Fibroblast of skin of right quadriceps (primary cell): ENCODE measurements at regions not wholly inside any gene's neighbourhood (a gene's known extent, or its start where the extent isn't known, plus 50 kb on each side); places are given as distances from the start of the nearest gene placed in this dataset.
"Not testable (repeated sequence)": the region's sequence is repeated elsewhere in the genome, so short reads cannot be mapped to it uniquely, and the experiment has no call there.

Source experiments
- DNase-seq: peaks from one replicate; pipeline ENCODE4 v3.0.0-alpha.2; 2013

- no peak for DNase-seq
These were observed 1898.9 kb downstream of the OLFM4 start for GRCh38 chr13:54927538-54927937.

DNA sequence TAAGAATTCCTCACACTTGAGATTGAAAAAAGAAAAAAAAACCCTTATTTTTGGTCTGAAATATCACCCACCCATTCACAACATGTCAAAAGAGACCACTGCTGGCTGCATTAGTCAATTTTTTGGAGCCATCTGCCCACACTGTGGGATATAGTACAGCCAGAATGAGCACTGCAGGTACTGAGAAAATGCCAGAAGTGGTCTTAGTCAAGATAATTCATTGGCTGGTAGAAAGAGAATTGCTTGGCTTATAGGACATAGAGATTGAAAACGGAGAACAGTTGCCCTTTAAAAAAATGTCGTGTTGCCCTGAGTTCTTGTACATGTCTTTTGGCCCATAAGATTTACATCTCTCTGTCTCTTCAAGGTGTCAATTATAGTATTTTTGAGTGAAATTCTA lies 1899.5 kb downstream of the OLFM4 start:
- no peak for DNase-seq

- no peak for DNase-seq
These were observed 1905.5 kb downstream of the OLFM4 start for GRCh38 chr13:54934121-54934520.

GRCh38 chr13:54945973-54946372 lies 1917.4 kb downstream of the OLFM4 start:
- DNase-seq: no peak

DNA sequence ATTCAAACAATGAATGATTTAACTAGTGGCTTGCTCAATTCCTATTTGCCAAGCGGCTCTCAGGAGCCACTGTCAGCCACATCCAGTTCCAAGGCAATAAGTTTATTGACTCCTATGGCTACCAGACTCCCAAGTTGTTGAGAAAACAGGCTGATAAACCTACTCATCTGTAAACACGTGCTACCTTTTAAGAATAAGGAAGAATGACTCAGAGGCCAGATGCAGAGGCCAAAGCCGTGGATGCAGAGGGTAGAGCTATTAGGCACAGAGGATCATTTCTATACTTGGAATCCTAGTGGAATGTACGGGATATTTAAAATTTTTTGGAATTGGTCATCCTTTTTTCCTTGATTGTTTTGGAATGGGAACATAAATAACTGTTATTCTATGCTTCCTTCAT lies 1921.1 kb downstream of the OLFM4 start:
- DNase-seq: no peak

GRCh38 chr13:54950546-54950945 lies 1921.9 kb downstream of the OLFM4 start:
- no peak for DNase-seq

DNA sequence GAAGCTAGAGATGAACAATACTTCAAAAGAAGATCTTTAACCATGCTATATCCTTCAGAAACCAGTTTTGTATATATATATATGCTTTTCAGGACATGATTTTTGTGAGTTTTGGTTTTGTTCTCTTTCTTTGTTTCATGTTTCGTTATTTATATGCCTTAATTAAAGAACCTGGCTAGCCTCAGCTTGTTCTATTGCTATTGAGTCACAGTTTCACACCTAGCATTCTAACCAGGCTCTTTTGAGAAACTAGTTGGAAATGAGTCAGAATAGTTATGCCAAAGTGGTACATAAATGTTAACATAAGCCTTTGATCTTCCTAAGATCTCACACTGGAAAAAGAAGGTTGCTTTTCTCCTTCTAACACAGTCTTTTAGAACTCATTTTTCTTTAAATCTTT lies 1925.2 kb downstream of the OLFM4 start:
- no peak for DNase-seq

DNA sequence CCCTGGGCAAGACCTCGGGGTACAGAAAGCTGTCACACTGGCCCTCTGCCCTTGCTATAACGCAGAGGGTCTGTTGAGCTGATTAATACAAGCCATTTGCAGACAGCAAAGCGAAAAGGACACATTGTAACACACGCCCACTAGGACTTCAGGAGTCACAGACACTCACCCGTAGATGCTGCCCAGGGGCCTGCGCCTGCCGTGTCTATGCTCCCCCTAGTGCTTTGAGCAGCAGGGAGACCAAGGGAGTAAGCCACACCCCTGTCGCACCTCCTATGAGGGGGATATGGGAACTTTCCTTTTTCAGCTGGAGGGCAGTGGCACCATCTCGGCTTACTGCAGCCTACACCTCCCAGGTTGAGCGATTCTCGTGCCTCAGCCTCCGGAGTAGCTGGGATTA lies 1930.2 kb downstream of the OLFM4 start:
- DNase-seq: no peak

- DNase-seq: peak; percentile 1
These were observed 1937.3 kb downstream of the OLFM4 start for GRCh38 chr13:54965881-54966280.

GRCh38 chr13:54972838-54973237 lies 1944.2 kb downstream of the OLFM4 start:
- no peak for DNase-seq

DNA sequence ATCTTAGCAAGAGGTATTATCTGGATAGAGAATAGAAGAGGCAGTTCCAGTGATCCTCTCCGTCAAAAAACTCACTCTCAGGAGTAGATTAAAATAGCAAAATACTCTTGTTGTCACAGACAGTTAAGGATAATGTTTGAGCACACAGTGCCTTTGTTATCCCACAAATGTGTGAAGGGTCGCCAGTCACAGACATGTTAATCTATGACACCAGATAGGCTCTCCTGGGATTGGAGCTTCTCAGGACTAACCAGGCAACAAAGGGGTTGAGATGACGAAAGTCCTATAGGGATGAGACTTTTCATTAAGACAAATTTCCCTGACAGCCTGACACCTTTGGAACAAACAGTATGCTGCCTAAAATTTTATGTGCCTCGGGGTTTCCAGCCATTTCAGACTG lies 1947.1 kb downstream of the OLFM4 start:
- DNase-seq: no peak

- peak; percentile 3 for DNase-seq
These were observed 1952.0 kb downstream of the OLFM4 start for GRCh38 chr13:54980651-54981050.

GRCh38 chr13:54989418-54989817 lies 1960.8 kb downstream of the OLFM4 start:
- no peak for DNase-seq

GRCh38 chr13:54999399-54999907 lies 1970.8 kb downstream of the OLFM4 start:
- DNase-seq: no peak

GRCh38 chr13:55000043-55000442 lies 1971.4 kb downstream of the OLFM4 start:
- DNase-seq: no peak

- DNase-seq: no peak
These were observed 1972.2 kb downstream of the OLFM4 start for GRCh38 chr13:55000844-55001243.

GRCh38 chr13:55001881-55002280 lies 1973.3 kb downstream of the OLFM4 start:
- DNase-seq: no peak

GRCh38 chr13:55007681-55008080 lies 1979.1 kb downstream of the OLFM4 start:
- no peak for DNase-seq

GRCh38 chr13:55013051-55013450 lies 1984.4 kb downstream of the OLFM4 start:
- no peak for DNase-seq

DNA sequence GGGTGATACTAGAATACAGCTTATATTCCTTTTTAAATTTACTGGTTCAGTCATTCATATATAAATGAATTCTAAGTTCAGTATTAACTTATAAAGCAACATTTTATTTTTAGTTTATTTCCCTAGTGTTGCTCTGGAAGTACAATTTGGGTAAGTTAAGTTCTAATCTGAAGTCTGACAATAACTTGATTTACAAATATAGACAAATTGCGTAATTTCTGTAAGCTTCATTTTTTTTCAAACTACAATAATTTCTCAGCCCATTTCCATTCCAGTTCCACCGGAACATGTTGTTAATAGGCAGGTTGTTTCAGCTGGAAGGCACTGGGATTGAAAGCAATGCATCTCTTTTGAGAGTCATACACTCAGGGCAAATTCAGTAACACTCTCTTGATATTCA lies 2000.7 kb downstream of the OLFM4 start:
- no peak for DNase-seq

DNA sequence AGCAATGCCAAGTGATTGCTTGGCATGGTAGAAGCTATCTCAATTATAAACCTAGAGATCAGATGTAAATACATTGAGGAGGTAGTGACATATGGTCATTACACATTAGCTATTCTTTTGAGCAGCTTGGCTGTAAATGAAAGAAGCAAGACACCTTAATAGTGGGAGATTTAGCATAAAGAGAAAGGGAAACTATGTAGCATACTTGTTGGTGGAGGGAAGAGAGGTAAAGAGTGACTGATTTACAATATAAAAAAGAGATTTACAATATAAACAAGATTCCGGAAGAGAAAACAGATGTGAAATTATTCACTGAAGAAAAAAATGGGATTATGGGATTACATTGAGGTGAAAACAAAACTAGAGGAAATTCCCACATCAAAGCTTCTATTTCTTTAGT lies 2009.6 kb downstream of the OLFM4 start:
- no peak for DNase-seq

- DNase-seq: not testable (repeated sequence)
These were observed 2025.4 kb downstream of the OLFM4 start for GRCh38 chr13:55053891-55054550.

GRCh38 chr13:55055666-55056065 lies 2027.1 kb downstream of the OLFM4 start:
- not testable (repeated sequence) for DNase-seq

DNA sequence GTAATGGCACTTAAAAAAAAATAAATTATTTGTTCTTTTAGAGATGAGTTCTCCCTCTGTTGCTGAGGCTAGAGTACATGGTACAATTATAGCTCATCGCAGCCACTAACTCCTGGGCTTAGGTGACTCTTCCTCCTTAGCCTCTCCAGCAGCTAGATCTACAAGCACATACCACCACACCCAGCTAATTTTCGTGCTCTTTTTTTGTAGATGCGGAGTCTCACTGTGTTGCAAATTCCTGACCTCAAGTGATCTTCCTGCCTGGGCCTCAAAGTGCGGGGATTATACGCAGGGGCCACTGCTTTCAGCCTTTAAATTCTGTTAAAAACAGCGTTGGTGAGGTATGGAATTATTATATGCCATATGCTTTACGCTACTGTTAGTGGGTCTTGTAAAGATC lies 2034.0 kb downstream of the OLFM4 start:
- DNase-seq: no peak

DNA sequence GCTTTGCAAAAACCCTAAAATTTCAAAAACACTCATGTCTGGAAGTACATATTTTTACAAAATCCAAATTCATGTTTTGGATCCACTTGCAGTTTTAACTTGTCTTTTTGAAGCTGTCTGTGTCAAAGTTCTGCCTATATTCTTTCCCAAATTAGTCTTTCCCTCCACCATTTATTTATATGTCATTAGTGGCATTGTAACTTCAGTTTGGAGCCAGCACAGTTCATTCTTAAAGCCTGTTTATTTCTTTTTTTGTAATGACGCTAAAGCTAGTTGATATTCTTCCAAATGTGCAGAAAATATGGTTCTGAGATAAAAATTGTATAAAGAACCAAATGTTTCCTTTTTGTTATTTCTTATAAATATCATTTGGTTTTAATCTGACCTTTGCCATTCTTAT lies 2039.3 kb downstream of the OLFM4 start:
- no peak for DNase-seq
